GM12891 (cell line): ENCODE measurements at regions not wholly inside any gene's neighbourhood (a gene's known extent, or its start where the extent isn't known, plus 50 kb on each side); places are given as distances from the start of the nearest gene placed in this dataset.

ENCODE experiments used
- POLR2A ChIP-seq: IDR thresholded peaks from 2 replicates; pipeline ENCODE4 v1.6.1; 2011; ENCODE audit warnings: low read depth, low read length, control low read depth
- POLR2AphosphoS5 ChIP-seq: IDR thresholded peaks from 2 replicates; pipeline ENCODE4 v1.6.1; 2011; ENCODE audit warnings: low read depth, low read length, control low read depth
- SPI1 ChIP-seq: IDR thresholded peaks from 2 replicates; pipeline ENCODE4 v1.6.1; 2011; ENCODE audit warnings: low read depth, low read length, control low read depth
- TAF1 ChIP-seq: IDR thresholded peaks from 2 replicates; pipeline ENCODE4 v1.6.1; 2011; ENCODE audit warnings: low read depth, low read length, control low read depth

GRCh38 chr6:103107985-103108384, 1714.5 kb downstream of the GRIK2 start:
- no peak for TF ChIP-seq POLR2AphosphoS5
- no peak for TF ChIP-seq POLR2A
- no peak for TF ChIP-seq SPI1
- no peak for TF ChIP-seq TAF1
